ENCODE measurements at regions not wholly inside any gene's neighbourhood (a gene's known extent, or its start where the extent isn't known, plus 50 kb on each side); places are given as distances from the start of the nearest gene placed in this dataset.

GRCh38 chr6:21377356-21377755, 216.2 kb upstream of the SOX4 start:
- no peaks in the 10 kb centered on the region for H3K4me1 ChIP-seq (ENCODE audit: insufficient read depth)
- H3K27ac ChIP-seq = no peak overlapping the region
- intact Hi-C loops (cut with DNase I) = no loop called here
- TF ChIP-seq CTCF (IDR thresholded peaks at IDR 0.05) = no peak
- no peak for TF ChIP-seq POLR2A (IDR thresholded peaks at IDR 0.05)
- no peak for TF ChIP-seq EP300 (IDR thresholded peaks at IDR 0.05)
- 93 to 94% (median 93%) methylated on average over 6 of the region's 6 CpGs for WGBS, 3 donors
- H3K9me3 ChIP-seq = no peaks in the 10 kb centered on the region
- H3K36me3 ChIP-seq = no peaks in the 10 kb centered on the region
- DNase-seq = no peak
- H3K4me3 ChIP-seq = no peak overlapping the region
- no peaks in the 10 kb centered on the region for H3K27me3 ChIP-seq

- WGBS, 3 donors = 80 to 84% (median 84%) methylated on average over 3 of the region's 3 CpGs
- Histone ChIP-seq H3K36me3 (no peaks in the 10 kb centered on the region), H3K27ac (no peak overlapping the region), H3K27me3 (no peaks in the 10 kb centered on the region), H3K4me1 (ENCODE audit: insufficient read depth) (peaks cover 5% of the 10 kb centered on the region), H3K9me3 (no peaks in the 10 kb centered on the region), H3K4me3 (no peak overlapping the region)
- no peak for DNase-seq
- intact Hi-C loops (cut with DNase I) = no loop called here
- no peak for TF ChIP-seq EP300 (IDR thresholded peaks at IDR 0.05)
- TF ChIP-seq CTCF (IDR thresholded peaks at IDR 0.05) = no peak
- no peak for TF ChIP-seq POLR2A (IDR thresholded peaks at IDR 0.05)
Observed at GRCh38 chr6:21381331-21381963, 212.1 kb upstream of the SOX4 start.

- H3K36me3 ChIP-seq = no peaks in the 10 kb centered on the region
- no peaks in the 10 kb centered on the region for H3K27me3 ChIP-seq
- intact Hi-C loops (cut with DNase I) = no loop called here
- DNase-seq = no peak
- 93 to 95% (median 94%) methylated on average over 12 of the region's 12 CpGs for WGBS, 3 donors
- H3K4me1 ChIP-seq (ENCODE audit: insufficient read depth) = peaks cover 5% of the 10 kb centered on the region
- H3K9me3 ChIP-seq = no peaks in the 10 kb centered on the region
- no peak overlapping the region for H3K27ac ChIP-seq
- no peak overlapping the region for H3K4me3 ChIP-seq
- TF ChIP-seq EP300 (IDR thresholded peaks at IDR 0.05) (no peak), CTCF (IDR thresholded peaks at IDR 0.05) (no peak), POLR2A (IDR thresholded peaks at IDR 0.05) (no peak)
Observed at GRCh38 chr6:21382821-21383449, 210.6 kb upstream of the SOX4 start.

GRCh38 chr6:21383450-21384085, 210.0 kb upstream of the SOX4 start:
- WGBS, 3 donors = 96 to 97% (median 96%) methylated on average over 17 of the region's 17 CpGs
- intact Hi-C loops (cut with DNase I) = no loop called here
- TF ChIP-seq CTCF (IDR thresholded peaks at IDR 0.05) = no peak
- TF ChIP-seq POLR2A (IDR thresholded peaks at IDR 0.05) = no peak
- TF ChIP-seq EP300 (IDR thresholded peaks at IDR 0.05) = no peak
- Histone ChIP-seq H3K4me1 (ENCODE audit: insufficient read depth) (peaks cover 5% of the 10 kb centered on the region), H3K36me3 (no peaks in the 10 kb centered on the region), H3K4me3 (no peak overlapping the region), H3K27me3 (no peaks in the 10 kb centered on the region), H3K27ac (no peak overlapping the region), H3K9me3 (no peaks in the 10 kb centered on the region)
- no peak for DNase-seq
